Limb (tissue), 2 donors: ENCODE measurements at regions not wholly inside any gene's neighbourhood (a gene's known extent, or its start where the extent isn't known, plus 50 kb on each side); places are given as distances from the start of the nearest gene placed in this dataset.

ENCODE experiments used
- DNase-seq, 2 donors: peaks; one replicate each; pipeline ENCODE4 v3.0.0-alpha.2; 2016; ENCODE audit errors: extremely low spot score in 2 of 2

DNA sequence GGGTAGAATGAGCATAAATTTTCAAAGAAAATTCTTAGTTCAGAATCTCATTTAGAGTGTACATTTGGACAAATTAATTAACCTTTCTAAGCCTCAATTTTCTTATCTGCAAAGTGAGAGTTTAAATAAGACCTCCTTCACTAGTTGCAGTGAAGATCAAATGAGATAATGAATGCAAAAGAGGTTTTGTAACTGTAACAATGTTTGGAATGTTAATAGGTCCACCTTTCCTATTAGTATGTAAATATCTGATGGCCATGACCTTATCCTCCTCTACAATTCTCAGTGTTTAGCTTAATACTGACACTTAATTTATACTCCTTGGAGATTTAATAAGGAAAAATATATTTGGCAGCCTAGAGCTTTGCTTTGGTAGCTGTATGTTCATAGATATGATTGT lies 138.8 kb downstream of the GABRG1 start:
- no peak for DNase-seq

DNA sequence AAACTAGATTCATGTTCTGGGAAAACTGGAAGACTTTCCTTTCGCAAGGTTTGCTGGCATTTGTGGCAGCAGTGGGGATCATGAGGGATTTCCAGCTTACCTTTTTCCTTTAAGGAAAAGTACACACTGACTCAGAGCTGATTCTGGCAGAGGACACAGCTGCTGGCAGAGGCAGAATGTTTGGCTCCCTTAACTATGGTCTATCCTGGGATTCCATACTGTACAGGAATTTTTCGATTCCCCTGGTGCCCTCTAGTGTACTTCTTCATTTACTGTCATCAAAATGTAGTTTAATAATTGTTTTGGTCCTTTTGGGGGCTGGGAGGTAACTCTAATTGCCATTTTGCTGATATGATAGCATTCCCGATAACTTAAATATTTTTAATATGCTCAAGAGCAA lies 152.7 kb downstream of the GABRG1 start:
- no peak for DNase-seq

GRCh38 chr4:45957353-45957752 lies 166.5 kb downstream of the GABRG1 start:
- DNase-seq = no peak

- DNase-seq = no peak
These were observed 169.6 kb downstream of the GABRG1 start for GRCh38 chr4:45954276-45954675.

- DNase-seq = no peak
These were observed 172.7 kb downstream of the GABRG1 start for GRCh38 chr4:45951153-45951552.

DNA sequence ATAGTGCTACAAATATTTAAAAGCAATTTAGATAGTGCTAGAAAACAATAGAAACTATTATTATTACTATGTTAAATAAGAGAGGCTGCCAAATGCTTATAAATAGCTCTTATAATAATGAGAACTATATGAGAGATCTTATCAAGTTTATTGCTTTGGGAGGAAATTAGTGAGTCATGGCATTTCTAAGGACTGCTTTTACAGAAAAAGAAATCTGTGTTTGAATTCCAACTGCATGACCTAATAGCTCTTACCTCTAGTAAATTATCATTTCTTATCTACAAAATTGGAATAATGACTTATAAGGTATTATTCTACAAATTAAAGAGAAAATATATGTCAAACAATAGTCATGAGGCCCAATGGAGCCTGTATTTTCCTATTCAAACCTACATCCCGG lies 177.2 kb downstream of the GABRG1 start:
- DNase-seq = no peak

GRCh38 chr4:45944000-45944399 lies 179.9 kb downstream of the GABRG1 start:
- no peak for DNase-seq

- no peak for DNase-seq
These were observed 184.8 kb downstream of the GABRG1 start for GRCh38 chr4:45939056-45939455.

DNA sequence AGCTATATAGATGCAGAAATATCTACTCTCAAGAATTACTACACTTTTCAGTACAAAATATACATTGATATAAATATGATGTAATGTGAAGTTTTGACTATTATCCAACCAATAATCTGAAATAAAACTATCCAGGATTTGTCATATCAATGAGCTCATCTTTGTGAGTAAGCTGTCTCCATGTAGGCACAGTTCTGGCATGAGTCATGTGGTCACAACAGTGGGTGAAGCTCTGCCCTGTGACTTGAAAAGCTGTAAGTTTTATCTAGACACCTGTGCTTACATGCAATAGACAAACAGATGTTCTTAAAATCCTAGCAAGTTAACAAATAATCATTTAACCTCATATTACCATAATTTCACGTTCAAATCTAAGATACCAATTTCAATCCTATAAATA lies 192.7 kb downstream of the GABRG1 start:
- DNase-seq = no peak

- no peak for DNase-seq
These were observed 196.2 kb downstream of the GABRG1 start for GRCh38 chr4:45927641-45928040.

- no peak for DNase-seq
These were observed 198.0 kb downstream of the GABRG1 start for GRCh38 chr4:45925809-45926208.

- DNase-seq = no peak
These were observed 203.0 kb downstream of the GABRG1 start for GRCh38 chr4:45920861-45921260.

GRCh38 chr4:45910511-45910910 lies 213.3 kb downstream of the GABRG1 start:
- no peak for DNase-seq

- no peak for DNase-seq
These were observed 225.8 kb downstream of the GABRG1 start for GRCh38 chr4:45897946-45898585.

GRCh38 chr4:45883421-45883820 lies 240.4 kb downstream of the GABRG1 start:
- no peak for DNase-seq

GRCh38 chr4:45876235-45876890 lies 247.5 kb downstream of the GABRG1 start:
- no peak for DNase-seq

DNA sequence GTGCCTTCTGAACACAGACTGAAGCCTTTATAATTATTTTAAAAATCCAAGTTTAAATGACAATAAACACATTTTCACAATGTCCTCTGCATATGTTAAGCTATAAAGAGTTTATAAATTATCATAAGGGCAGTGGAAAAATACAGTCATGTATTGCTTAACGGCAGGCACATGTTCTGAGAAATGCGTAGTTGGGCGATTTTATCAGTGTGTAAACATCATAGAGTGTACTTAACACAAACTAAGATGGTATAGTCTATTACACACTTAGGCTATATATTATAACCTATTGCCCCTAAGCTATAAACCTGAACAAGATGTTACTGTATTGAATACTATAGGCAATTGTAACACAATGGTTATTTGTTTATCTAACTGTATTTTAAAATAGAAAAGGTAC lies 254.7 kb downstream of the GABRG1 start:
- DNase-seq = no peak

DNA sequence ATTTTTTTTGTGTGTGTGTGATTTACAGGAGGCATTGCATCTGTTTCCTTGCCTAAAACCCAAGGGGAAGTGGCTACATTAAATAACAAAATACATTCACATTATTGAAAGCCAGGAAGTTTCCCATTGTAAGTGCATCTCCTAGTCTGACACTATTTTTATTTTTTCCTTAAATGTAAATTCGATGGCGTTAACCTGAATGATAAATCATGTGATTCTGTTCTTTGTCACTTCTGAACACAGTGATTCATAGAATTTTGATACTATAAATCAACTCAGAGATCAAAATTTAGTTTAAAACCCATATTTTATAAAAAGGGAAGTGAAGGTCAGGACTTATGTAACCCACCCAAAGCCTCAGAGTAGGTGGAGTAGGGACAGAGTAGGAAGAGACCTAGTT lies 258.1 kb downstream of the GABRG1 start:
- no peak for DNase-seq

GRCh38 chr4:45855857-45856256 lies 268.0 kb downstream of the GABRG1 start:
- DNase-seq = no peak

GRCh38 chr4:45846016-45846415 lies 277.8 kb downstream of the GABRG1 start:
- DNase-seq = peak in 1 of 2 donors; percentile 38

- DNase-seq = no peak
These were observed 282.1 kb downstream of the GABRG1 start for GRCh38 chr4:45841791-45842190.

- no peak for DNase-seq
These were observed 292.2 kb downstream of the GABRG1 start for GRCh38 chr4:45831692-45832091.

- DNase-seq = no peak
These were observed 319.9 kb downstream of the GABRG1 start for GRCh38 chr4:45803994-45804393.
